ENCODE measurements at regions not wholly inside any gene's neighbourhood (a gene's known extent, or its start where the extent isn't known, plus 50 kb on each side); places are given as distances from the start of the nearest gene placed in this dataset.

DNA sequence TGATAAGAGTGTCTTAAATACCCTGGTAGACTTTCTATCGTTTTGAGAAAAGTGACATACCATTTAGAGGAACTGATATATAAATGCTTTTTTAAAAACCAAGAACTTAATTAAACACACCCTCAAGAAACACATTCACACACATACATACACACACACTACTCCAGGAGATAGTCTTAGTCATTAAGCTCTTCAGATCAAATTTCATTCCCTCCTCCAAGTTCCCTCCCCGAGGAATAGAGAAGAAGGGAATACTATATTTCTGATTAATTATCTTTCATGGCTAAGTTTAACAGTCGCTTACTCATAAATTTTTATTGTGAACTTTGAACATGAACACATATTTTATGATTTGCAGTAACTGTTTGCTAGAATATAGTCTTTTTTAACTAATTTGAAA is 1109.5 kb downstream of the SLITRK1 start:
- TF ChIP-seq, protein P1, sequence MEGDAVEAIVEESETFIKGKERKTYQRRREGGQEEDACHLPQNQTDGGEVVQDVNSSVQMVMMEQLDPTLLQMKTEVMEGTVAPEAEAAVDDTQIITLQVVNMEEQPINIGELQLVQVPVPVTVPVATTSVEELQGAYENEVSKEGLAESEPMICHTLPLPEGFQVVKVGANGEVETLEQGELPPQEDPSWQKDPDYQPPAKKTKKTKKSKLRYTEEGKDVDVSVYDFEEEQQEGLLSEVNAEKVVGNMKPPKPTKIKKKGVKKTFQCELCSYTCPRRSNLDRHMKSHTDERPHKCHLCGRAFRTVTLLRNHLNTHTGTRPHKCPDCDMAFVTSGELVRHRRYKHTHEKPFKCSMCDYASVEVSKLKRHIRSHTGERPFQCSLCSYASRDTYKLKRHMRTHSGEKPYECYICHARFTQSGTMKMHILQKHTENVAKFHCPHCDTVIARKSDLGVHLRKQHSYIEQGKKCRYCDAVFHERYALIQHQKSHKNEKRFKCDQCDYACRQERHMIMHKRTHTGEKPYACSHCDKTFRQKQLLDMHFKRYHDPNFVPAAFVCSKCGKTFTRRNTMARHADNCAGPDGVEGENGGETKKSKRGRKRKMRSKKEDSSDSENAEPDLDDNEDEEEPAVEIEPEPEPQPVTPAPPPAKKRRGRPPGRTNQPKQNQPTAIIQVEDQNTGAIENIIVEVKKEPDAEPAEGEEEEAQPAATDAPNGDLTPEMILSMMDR (IDR thresholded peaks at IDR 0.05; ENCODE audit: poor library complexity) = no peak
- TF ChIP-seq EZH2phosphoT487 (IDR thresholded peaks at IDR 0.05; ENCODE audit: low read depth, severe bottlenecking, unreplicated experiment) = no peak

Measured in hepatocyte (in vitro differentiated cells).